Effector memory CD4-positive, alpha-beta T cell (primary cell): ENCODE measurements at regions not wholly inside any gene's neighbourhood (a gene's known extent, or its start where the extent isn't known, plus 50 kb on each side); places are given as distances from the start of the nearest gene placed in this dataset.
"Not testable (repeated sequence)": the region's sequence is repeated elsewhere in the genome, so short reads cannot be mapped to it uniquely, and the experiment has no call there.

Experiments
- DNase-seq, 3 donors: peaks; one replicate each; pipeline ENCODE4 v3.0.0-alpha.2; 2020
- H3K27ac ChIP-seq: 2 replicates; pipeline ENCODE4 v1.7.0; 2013; ENCODE audit warnings: mild to moderate bottlenecking, low read length, moderate library complexity; ENCODE audit not compliant: insufficient read depth, poor library complexity, severe bottlenecking
- H3K27me3 ChIP-seq: replicated peaks from 2 replicates; pipeline ENCODE4 v1.7.0; 2013; ENCODE audit warnings: mild to moderate bottlenecking, low read length; ENCODE audit not compliant: insufficient read depth, control insufficient read depth, poor library complexity, severe bottlenecking
- H3K36me3 ChIP-seq: 2 replicates; pipeline ENCODE4 v1.7.0; 2013; ENCODE audit warnings: mild to moderate bottlenecking, low read length, moderate library complexity; ENCODE audit not compliant: control insufficient read depth, insufficient read depth
- H3K4me1 ChIP-seq: 2 replicates; pipeline ENCODE4 v1.7.0; 2013; ENCODE audit warnings: low read length, mild to moderate bottlenecking; ENCODE audit not compliant: control insufficient read depth, insufficient read depth, poor library complexity, severe bottlenecking
- H3K4me3 ChIP-seq: 2 replicates; pipeline ENCODE4 v1.7.0; 2013; ENCODE audit warnings: low read length, low read depth, mild to moderate bottlenecking; ENCODE audit not compliant: insufficient read depth, poor library complexity, severe bottlenecking
- H3K9me3 ChIP-seq: 2 replicates; pipeline ENCODE4 v1.7.0; 2013; ENCODE audit warnings: mild to moderate bottlenecking, low read length, moderate library complexity; ENCODE audit not compliant: control insufficient read depth

GRCh38 chr9:113678859-113679256 lies 197.3 kb upstream of the ZNF618 start:
- Histone ChIP-seq H3K36me3 (no peaks in the 10 kb centered on the region), H3K4me1 (no peaks in the 10 kb centered on the region), H3K9me3 (no peaks in the 10 kb centered on the region), H3K4me3 (no peak overlapping the region), H3K27ac (no peak overlapping the region), H3K27me3 (peaks cover 4% of the 10 kb centered on the region)
- DNase-seq, result no peak

GRCh38 chr9:113682297-113682771 lies 193.8 kb upstream of the ZNF618 start:
- Histone ChIP-seq H3K4me3 (no peak overlapping the region), H3K27ac (no peak overlapping the region), H3K36me3 (no peaks in the 10 kb centered on the region), H3K4me1 (peaks cover under 1% of the 10 kb centered on the region), H3K27me3 (peaks cover 4% of the 10 kb centered on the region), H3K9me3 (no peaks in the 10 kb centered on the region)
- DNase-seq, result peak in 1 of 3 donors; percentile 15

GRCh38 chr9:113685636-113686035 lies 190.5 kb upstream of the ZNF618 start:
- not testable (repeated sequence) for H3K27ac ChIP-seq, H3K4me1 ChIP-seq, H3K9me3 ChIP-seq, H3K4me3 ChIP-seq, H3K36me3 ChIP-seq, DNase-seq
- H3K27me3 ChIP-seq, result peaks cover 20% of the 10 kb centered on the region

- peaks cover 7% of the 10 kb centered on the region for H3K4me1 ChIP-seq
- H3K27me3 ChIP-seq, result peaks cover 17% of the 10 kb centered on the region
- H3K27ac ChIP-seq, result no peak overlapping the region
- no peaks in the 10 kb centered on the region for H3K36me3 ChIP-seq
- no peaks in the 10 kb centered on the region for H3K9me3 ChIP-seq
- no peak for DNase-seq
- no peak overlapping the region for H3K4me3 ChIP-seq
Observed at GRCh38 chr9:113687107-113687679, 188.9 kb upstream of the ZNF618 start.

- Histone ChIP-seq H3K4me3 (no peak overlapping the region), H3K27ac (no peak overlapping the region), H3K27me3 (peaks cover 17% of the 10 kb centered on the region)
Observed at GRCh38 chr9:113687680-113688371, 188.3 kb upstream of the ZNF618 start.

GRCh38 chr9:113690055-113690740 lies 185.9 kb upstream of the ZNF618 start:
- Histone ChIP-seq H3K27me3 (peaks cover 17% of the 10 kb centered on the region), H3K4me1 (peaks cover 10% of the 10 kb centered on the region), H3K4me3 (no peak overlapping the region), H3K27ac (no peak overlapping the region), H3K9me3 (no peaks in the 10 kb centered on the region), H3K36me3 (no peaks in the 10 kb centered on the region)
- no peak for DNase-seq

More at GRCh38 chr9:113687680-113688371, 188.3 kb upstream of the ZNF618 start:
- Histone ChIP-seq H3K36me3 (no peaks in the 10 kb centered on the region), H3K9me3 (no peaks in the 10 kb centered on the region), H3K4me1 (peaks cover 7% of the 10 kb centered on the region)
- DNase-seq, result no peak

- no peak overlapping the region for H3K4me3 ChIP-seq
- no peak for DNase-seq
- H3K27me3 ChIP-seq, result peaks cover 17% of the 10 kb centered on the region
- H3K9me3 ChIP-seq, result no peaks in the 10 kb centered on the region
- H3K36me3 ChIP-seq, result no peaks in the 10 kb centered on the region
- H3K27ac ChIP-seq, result no peak overlapping the region
- H3K4me1 ChIP-seq, result peaks cover 17% of the 10 kb centered on the region
Observed at GRCh38 chr9:113692256-113692655, 183.9 kb upstream of the ZNF618 start.

- H3K9me3 ChIP-seq, result no peaks in the 10 kb centered on the region
- DNase-seq, result no peak
- H3K27me3 ChIP-seq, result no peaks in the 10 kb centered on the region
- H3K4me1 ChIP-seq, result peaks cover 10% of the 10 kb centered on the region
- no peak overlapping the region for H3K4me3 ChIP-seq
- H3K27ac ChIP-seq, result no peak overlapping the region
- H3K36me3 ChIP-seq, result no peaks in the 10 kb centered on the region
Observed at GRCh38 chr9:113694912-113695311, 181.2 kb upstream of the ZNF618 start.

- no peaks in the 10 kb centered on the region for H3K36me3 ChIP-seq
- H3K27me3 ChIP-seq, result no peaks in the 10 kb centered on the region
- no peak overlapping the region for H3K4me3 ChIP-seq
- H3K27ac ChIP-seq, result no peak overlapping the region
- H3K9me3 ChIP-seq, result no peaks in the 10 kb centered on the region
- peaks cover 10% of the 10 kb centered on the region for H3K4me1 ChIP-seq
- no peak for DNase-seq
Observed at GRCh38 chr9:113695440-113695851, 180.7 kb upstream of the ZNF618 start.

- DNase-seq, result no peak
- no peak overlapping the region for H3K4me3 ChIP-seq
- H3K9me3 ChIP-seq, result no peaks in the 10 kb centered on the region
- H3K36me3 ChIP-seq, result no peaks in the 10 kb centered on the region
- H3K4me1 ChIP-seq, result peaks cover 10% of the 10 kb centered on the region
- H3K27ac ChIP-seq, result no peak overlapping the region
- no peaks in the 10 kb centered on the region for H3K27me3 ChIP-seq
Observed at GRCh38 chr9:113695901-113696300, 180.2 kb upstream of the ZNF618 start.
